HTR-8/SVneo (cell line): ENCODE measurements at regions not wholly inside any gene's neighbourhood (a gene's known extent, or its start where the extent isn't known, plus 50 kb on each side); places are given as distances from the start of the nearest gene placed in this dataset.

Experiments
- DNase-seq: peaks from one replicate; pipeline ENCODE4 v3.0.0; 2011; ENCODE audit warnings: low spot score, mixed read lengths; ENCODE audit not compliant: insufficient read length
- FAIRE-seq: peaks from 2 replicates; lab custom pipeline; 2011; peaks lifted over from hg19 to GRCh38; lab: Jason Lieb, UNC

DNA sequence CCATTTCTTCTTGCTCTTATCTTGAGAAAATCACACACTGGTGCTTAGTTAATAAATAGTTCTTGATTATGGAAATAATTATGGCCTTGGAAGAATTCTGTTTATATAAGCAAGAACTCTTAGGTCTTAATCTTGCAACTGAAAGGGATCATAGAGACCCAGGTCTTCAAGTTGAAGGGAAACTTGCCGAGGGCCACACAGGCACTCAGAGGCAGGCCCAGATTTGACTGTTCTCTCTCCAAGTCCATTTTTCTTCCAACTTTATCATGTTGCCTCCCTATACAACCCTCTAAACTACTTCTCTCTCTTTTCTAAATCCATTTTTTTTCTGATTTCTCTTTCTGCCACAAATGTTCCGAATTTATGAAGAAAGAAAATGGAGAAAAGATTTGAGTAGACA lies 94.5 kb upstream of the RMDN2 start:
- FAIRE-seq (no peak), DNase-seq (no peak)

DNA sequence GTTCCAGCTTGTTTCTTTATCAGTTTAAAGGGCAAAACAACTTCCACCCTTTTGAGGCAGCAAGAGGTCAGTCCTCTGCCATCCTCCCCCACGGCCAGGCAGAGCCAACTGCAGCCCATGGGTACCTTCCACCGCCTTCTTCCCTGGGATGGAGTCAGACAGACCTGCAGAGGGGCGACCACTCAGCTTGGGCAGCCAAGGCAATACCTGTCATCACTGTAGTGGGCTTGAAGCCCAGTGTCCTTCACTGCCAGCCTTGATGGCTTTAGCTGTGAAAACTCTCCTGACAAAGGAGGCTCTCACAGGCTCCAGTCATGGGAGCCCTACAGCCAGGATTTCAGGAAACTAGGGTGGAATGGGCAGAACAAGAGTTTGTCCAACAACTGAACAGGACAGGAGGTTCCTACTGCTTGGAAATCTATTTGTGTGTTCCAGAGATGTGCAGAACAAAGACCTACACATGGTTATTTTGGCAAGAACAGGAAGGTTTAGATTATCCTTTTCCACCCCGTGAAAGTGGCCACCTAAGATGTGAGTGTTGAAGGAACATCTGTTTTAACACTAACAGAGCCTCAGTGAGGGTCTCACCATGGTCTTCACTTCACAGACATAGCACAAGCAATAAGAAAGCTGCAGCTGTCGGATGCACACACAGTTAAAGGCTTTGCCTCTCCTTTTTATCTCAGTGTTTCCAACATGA lies 93.9 kb upstream of the RMDN2 start:
- no peak for FAIRE-seq
- no peak for DNase-seq

DNA sequence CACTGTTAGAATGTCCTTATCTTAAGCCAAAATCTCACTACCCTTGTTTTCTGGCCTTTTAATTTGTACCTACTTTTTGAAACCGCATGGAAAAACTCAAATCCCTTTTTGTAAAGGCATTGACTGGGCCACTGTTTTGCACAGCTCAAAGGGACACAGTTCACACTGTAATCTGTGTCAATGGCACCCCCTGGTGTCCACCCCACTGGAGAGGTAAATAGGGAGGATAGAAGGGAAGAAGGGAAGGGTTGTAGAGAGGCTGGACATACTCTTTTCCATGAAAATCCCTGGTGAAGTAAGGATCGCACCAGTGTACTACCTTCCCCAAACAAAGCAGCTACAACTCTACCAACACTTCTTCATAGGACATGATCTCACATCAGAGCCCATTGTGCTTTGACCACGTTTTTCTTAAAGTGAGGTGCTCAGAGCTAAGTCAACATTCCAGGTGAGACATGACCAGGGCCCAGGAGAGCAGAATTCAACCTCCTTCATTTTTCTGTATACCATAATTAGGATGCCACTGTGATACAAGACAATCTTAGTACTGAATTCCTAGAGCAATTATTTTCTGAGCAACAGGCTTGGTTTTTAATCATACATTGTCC lies 92.4 kb upstream of the RMDN2 start:
- FAIRE-seq (peak; percentile 96), DNase-seq (peak; percentile 82)

DNA sequence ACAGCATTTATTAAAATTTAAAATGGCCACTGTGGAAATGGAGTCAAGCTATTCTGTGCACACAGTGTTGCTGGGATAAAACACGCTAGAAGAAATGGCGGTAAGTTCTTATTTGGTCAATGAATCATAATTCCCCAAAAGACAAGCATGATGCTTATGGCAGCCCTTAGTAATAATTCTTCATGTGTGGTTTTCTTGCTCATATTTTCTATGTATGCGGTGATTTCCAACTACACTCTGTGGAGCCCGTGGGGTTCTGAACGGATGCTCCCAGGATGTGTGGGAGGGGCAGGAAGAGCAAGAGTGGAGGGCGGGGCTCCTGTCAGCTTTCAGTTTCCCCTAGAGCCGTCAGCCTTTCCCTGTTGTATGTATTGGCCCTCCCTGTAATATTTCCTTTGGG lies 91.7 kb upstream of the RMDN2 start:
- no peak for FAIRE-seq

DNA sequence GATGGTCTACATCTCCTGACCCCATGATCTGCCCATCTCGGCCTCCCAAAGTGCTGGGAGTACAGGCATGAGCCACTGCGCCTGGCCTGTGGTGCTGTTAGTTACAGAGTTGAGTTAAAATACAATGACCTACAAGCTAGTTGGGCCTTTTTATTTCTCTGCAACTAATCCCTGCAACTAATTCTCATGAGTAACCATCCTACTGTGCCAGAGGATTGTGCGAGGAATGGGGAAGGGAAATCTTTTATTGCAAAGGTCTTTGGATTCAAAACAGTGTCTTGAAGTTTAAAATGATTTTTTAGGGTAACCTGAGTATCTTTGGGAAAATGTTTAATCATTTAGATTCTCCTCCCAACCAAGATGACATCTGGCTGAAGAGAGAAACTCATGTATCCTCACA lies 88.8 kb upstream of the RMDN2 start:
- no peak for FAIRE-seq
- DNase-seq = no peak

More for the DNA sequence above, 91.7 kb upstream of the RMDN2 start:
- no peak for DNase-seq

DNA sequence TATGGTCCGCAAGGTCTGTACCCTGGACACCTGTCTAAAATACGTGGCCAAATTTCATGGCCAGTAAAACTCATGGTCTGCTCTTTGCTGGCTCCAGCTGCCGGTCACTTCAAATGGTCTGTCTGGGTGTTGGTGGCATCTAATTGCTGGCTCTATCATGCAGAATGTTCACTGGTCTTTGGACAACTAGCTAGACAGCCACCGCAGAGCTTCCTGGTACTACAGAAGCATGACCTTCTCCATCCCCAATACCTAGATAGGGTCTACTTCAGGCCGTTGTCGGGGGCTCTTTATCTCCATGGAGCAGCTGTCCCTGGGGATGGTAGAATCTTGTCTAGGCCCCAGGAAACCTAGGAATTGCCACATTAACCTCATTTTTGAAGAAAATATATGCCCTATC lies 88.4 kb upstream of the RMDN2 start:
- DNase-seq = no peak
- no peak for FAIRE-seq

DNA sequence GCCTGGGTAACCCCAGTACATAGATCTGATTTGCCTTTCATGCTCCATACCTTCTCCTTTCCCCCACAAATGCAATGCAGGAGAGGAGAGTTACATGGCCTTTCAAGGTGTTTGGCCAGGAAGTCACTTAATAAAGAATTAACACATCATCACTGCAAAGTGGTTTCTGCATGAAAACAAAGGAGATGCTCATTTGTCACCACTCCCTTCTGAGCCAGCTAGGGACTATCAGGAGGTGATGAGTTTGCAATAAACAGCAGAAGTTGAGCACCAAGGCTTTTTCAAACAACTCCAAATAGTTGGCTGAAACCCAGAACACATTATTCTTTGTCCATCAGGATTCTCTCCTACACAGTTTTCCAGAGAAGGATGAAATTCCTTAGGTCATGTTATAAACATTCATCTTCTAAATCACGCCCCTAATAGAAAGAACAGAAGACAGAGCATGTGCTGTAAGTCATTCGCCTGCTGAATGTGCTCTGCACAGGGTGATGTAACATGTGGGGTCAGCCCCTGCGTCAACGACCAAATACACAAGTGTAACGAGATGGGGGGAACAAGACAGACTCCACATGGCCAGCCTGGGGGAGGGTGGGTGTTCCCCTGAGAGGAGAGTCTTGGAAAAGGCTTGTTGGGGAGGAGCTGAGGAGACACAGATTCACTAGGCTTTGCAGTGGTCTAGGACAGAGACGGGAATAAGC lies 87.3 kb upstream of the RMDN2 start:
- DNase-seq = no peak
- peak; percentile 52 for FAIRE-seq

DNA sequence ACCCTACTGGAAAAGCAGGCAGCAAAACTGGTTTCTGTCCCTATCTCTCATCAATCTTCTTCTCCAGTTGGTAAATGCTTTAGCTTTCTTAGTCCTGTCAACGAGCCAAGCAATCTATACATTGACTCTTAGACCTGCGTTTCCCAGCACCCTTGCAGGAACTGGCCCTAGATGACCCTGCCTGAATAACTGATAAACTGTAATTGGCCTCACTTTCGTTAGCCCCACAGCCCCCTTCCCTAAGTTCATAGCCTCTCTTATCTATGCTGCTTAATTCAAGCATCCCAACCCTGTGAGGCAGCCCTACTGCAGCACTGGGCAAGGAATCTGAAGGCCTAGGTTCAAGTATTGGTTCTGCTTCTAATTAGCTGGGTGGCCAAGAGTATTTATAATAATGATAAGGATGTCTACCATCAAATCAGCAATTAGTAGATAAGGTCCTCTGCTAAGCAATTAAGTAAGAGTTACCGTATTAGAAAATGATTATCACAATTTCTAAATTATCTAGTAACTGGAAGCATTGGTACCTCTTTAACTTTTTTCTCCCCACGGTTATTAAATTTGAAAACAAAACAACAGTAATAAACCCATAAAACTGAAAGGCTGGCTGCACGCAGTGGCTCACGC lies 86.4 kb upstream of the RMDN2 start:
- FAIRE-seq (no peak), DNase-seq (no peak)

DNA sequence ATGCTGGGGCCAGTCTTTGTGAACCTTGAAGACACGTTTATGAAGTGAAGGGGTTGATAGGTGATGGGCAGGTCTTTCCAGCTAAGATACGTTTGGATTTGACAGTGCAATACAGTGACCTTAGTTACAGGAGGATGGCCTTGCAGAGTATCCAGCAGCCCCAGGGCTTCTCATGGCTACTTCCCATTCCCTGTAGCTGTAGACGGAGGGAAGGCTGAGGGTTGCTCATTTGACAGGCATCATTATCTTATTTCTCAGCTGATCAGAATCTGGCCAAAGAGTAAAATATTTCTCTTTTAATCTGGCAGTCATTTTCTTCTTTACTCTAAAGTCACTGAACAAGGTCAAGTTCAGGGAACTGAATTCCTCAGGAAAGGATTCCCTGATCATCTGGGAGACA lies 85.1 kb upstream of the RMDN2 start:
- no peak for DNase-seq
- FAIRE-seq = no peak

DNA sequence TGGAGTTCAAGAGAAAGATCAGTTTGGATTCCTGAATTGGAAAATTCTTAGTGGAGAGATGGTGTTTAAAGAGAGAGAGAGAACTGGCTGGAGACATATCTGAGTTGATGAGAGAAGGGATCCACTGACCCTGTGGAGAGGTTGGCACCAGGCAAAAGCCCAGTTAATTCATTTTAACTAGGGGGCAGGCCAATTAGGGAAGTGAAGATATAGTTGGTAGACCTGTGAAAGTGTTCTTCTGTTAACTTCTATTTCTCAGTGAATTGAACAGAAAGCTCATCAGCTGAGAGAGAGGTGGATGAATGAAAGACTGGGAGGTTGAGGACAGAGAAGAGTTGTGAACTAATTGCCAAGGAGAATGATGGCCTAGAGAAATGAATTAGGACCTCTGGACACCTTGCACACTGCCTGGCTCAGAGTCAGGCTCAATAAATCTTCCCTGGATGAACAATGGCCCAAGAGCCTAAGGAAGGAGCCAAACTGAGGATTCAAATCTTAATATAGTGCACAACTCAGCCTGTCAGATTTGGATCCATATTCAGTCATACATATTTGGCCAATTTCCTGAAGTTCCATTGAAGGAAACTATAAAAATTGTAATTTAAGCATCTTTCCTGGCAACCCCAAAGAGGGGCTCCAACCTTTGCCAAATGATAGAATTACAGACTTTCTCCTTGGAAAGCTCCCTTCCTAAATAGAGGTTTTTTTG lies 82.2 kb upstream of the RMDN2 start:
- no peak for DNase-seq
- no peak for FAIRE-seq

DNA sequence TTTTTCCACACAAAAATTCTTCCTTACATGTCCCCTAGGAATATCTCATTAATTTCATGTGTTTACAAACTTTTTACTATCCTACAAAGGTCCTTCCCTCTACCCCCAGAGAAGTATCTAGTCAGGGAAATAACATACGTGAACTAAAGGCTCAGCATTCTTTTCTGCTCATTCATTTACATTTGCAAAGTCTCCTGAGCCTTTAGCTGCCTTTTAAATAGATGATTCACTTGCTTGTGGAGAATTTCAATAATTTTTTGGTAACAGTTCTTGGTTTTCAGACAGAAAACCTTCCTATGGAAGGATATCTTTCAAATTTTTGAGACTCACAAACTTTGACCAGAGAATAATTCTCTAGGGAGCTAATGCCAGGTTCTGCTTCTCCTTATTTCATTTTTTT lies 81.5 kb upstream of the RMDN2 start:
- DNase-seq (no peak), FAIRE-seq (no peak)

DNA sequence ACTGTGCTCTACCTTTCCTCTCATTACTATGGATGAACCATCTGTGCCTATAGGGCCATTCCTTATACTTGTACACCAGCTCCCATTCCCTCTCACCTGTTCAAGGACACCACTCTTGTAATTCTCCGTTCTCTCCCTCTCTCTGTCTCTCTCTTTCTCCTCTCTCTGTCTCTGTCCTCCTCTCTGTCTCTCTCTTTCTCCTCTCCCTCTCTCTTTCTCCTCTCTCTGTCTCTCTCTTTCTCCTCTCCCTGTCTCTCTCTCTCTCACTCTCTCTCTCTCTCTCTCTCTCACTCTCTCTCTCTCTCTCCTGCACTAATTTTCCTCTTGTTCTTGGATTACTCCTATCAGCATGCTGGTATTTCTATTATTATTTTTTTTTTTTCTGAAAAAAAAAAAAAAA lies 78.9 kb upstream of the RMDN2 start:
- FAIRE-seq (no peak), DNase-seq (no peak)

DNA sequence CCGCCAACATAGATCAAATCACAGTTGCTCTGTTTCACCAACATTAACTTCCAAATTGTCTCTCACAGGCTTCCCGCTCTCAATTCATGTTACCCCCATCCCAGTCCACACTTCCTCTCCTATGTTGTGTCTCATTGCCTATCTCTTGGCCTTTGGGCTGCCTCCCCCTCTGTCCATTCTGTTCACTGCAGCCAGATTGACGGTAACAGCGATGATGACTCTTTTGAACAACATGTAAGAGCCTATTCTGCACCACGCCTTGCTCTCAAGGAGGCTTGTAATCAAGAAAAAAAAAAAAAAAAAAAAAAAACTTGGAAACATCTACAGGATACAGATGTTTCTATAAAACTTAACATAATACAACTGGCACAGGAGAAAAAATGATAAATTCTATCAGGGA lies 77.3 kb upstream of the RMDN2 start:
- peak; percentile 4 for FAIRE-seq
- no peak for DNase-seq

DNA sequence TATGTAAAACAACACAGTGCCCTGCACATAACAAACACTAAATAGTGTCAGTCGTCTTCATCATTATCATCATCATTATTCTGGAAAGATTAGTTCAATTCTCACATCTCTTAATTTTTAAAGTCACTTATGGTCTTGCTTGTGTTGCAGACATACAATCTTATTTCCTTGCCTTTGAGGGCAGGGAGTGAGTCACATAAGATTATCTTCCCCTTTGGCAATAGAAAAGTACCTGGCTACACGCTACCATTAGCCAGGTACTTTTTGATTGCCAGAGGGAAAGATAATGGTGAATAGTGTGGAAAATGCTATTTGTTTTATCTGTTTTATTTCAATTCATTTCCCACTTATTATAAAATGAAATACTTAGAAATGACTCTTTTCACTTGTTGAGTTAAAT lies 76.6 kb upstream of the RMDN2 start:
- FAIRE-seq (no peak), DNase-seq (no peak)

DNA sequence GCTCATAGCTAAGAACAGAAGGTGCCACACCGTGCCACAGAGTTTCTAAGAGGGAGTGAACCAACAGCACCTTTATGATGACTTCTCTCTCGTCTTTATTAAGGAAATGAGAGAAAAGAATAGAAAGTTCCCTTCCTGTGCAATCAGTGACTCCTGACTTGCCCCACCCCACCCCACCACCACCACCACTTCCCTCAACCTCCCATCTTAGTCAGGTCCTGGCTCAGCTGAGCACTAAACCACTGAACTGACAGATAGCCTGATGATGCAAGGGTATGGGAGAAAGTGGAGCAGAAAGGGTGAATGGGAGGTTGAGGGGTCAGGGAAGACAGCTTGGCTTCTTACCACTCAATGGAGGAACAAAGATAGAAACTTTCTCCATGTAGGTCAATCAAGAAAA lies 75.2 kb upstream of the RMDN2 start:
- DNase-seq (no peak), FAIRE-seq (no peak)

DNA sequence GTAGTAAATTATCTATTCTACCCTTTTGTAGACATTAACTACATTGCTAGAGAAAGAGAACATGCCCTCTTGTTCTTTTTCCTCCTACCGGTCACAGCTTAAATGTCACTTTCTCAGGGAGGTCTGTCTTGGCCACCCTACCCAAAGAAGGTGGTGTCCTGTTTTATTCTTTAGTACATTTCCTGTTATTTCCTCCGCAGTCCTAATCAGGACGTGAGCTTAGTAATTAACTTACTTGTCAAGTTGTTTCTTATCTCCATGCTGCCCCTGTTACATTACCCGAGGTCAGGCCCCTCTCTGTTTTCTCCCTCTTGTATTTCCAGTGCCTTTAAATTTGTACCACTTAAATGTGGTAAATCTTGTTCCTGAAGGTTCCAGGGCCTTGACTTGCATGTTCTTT lies 73.7 kb upstream of the RMDN2 start:
- FAIRE-seq = no peak
- no peak for DNase-seq

DNA sequence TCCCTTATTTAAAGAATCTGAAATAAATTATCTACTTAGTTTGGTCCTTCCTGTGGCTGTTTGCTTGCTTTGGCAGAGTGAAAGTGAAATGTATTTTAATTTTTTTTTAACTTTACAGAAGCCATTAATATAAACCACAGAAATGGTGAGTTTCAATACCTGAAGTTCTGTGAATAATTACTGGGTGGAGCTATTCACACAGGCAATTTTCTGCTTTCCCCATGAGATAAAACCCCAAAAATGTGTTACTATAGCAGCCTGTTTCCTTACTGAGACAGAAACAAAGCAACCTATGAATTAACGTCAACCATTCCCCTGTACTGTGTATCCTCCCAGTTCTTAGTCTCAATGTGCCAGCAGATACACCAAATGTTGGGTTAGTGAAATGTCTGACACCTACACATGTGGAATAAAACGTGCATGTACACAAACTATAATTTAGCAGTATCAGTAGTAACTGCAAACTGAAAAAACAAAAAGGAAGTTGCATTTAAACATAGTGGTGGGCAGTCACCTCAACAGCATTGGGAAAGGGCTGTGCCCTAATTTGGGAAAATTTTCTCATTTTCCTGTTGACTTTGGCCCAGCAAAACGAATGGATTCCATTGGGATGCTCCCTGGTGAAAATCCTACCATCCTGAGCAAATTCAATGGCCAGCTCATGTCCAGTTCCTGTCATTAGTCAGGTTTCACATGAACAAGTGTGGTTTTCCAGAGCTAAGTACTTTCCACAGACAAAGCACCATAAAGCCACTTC lies 73.1 kb upstream of the RMDN2 start:
- DNase-seq (no peak), FAIRE-seq (no peak)

DNA sequence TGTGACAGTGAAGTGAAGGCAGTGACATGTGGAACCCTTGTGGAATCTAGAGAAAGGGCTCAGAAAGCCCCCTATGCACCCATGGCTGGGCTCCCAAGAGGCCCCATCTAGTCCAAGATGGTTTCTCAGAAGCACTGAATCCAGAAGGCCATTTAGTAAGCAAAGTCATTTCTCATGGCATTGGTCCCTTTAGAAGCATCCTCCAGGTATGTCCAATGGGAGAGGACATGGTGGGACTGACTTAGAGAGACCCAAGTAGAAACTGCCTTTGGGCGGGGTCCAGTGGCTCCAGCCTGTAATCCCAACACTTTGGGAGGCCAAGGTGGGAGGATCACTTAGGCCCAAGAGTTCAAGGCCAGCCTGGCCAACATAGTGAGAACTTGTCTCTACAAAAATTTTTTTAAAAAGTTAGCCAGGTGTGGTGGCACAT lies 72.5 kb upstream of the RMDN2 start:
- DNase-seq (no peak), FAIRE-seq (no peak)

DNA sequence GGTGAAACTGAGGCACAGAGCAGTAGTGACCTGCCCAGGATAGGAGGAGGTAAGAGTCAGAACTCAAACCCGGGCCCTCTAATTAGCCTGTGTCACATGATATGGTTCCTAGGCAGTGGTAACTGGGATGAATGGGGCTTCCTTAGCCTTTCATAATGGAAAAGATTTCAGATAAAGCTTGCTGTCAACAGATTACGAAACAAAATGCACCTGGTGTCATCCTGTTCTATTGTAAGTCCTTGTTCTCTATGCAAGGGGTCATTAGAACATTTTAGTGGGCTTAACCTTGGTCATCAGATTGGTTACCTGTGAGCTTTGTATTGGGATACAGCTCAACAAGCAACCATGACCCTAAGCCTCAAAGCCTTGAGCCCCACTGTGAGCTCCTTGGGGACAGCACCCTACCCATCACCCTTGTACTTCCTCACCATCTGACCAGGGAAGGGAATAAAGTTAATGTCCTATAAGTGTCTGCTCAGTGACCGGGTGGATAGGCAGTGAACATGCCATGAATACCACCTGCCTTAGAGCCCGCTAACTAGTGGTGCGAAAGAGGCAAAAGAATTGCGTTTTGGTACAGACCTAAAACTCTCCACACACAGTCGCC lies 70.3 kb upstream of the RMDN2 start:
- FAIRE-seq (no peak), DNase-seq (no peak)
